H1 (cell line): ENCODE measurements at regions not wholly inside any gene's neighbourhood (a gene's known extent, or its start where the extent isn't known, plus 50 kb on each side); places are given as distances from the start of the nearest gene placed in this dataset.

ENCODE experiments used
- CTCF ChIA-PET: fragments of 300-600 bp; sonication (Branson Sonifier 250); formaldehyde crosslinking; loops from one replicate; lab custom pipeline; 2021; ENCODE audit not compliant: partially characterized antibody; lab: Charles Lee
- POLR2A ChIA-PET: fragments of 300-600 bp; sonication (Branson Sonifier 250); formaldehyde crosslinking; loops from one replicate; lab custom pipeline; 2021; ENCODE audit warnings: inconsistent platforms; ENCODE audit not compliant: partially characterized antibody; lab: Charles Lee
- DNase-seq, 2 experiments: peaks; one replicate each; pipeline versions ENCODE4 v3.0.0 to v3.0.0-alpha.2; 2010 to 2022; ENCODE audit warnings: low spot score in 2 of 2, low read depth in 1 of 2, mixed read lengths in 1 of 2
- FAIRE-seq: peaks from 2 replicates; lab custom pipeline; 2011; peaks lifted over from hg19 to GRCh38; lab: Jason Lieb, UNC
- H2AFZ ChIP-seq: 2 replicates; pipeline ENCODE4 v1.8.1; 2012; ENCODE audit warnings: low read length, inconsistent platforms
- H2AK5ac ChIP-seq: 2 replicates; pipeline ENCODE4 v1.6.1; 2013; ENCODE audit warnings: low read depth, low read length
- H2BK120ac ChIP-seq: replicated peaks from 2 replicates; pipeline ENCODE3; 2013; ENCODE audit warnings: low read depth, low read length, inconsistent platforms
- H2BK12ac ChIP-seq: 2 replicates; pipeline ENCODE4 v1.6.1; 2013; ENCODE audit warnings: low read depth, low read length
- H2BK15ac ChIP-seq: 2 replicates; pipeline ENCODE4 v1.6.1; 2013; ENCODE audit warnings: low read length
- H2BK20ac ChIP-seq: 2 replicates; pipeline ENCODE4 v1.6.1; 2013; ENCODE audit warnings: low read length
- H2BK5ac ChIP-seq: 2 replicates; pipeline ENCODE4 v1.6.1; 2013; ENCODE audit warnings: low read depth, low read length
- H3K14ac ChIP-seq: 2 replicates; pipeline ENCODE4 v1.6.1; 2013; ENCODE audit warnings: inconsistent platforms; ENCODE audit not compliant: insufficient read length
- H3K18ac ChIP-seq: 2 replicates; pipeline ENCODE4 v1.6.1; 2013; ENCODE audit warnings: low read length; ENCODE audit errors: extremely low read depth
- H3K23ac ChIP-seq: 2 replicates; pipeline ENCODE4 v1.6.1; 2013; ENCODE audit warnings: inconsistent platforms; ENCODE audit not compliant: insufficient read length
- H3K23me2 ChIP-seq: 2 replicates; pipeline ENCODE4 v1.6.1; 2013; ENCODE audit warnings: low read depth, low read length
- H3K27ac ChIP-seq: 2 replicates; pipeline ENCODE4 v1.6.1; 2011; ENCODE audit warnings: low read depth, low read length, inconsistent platforms
- H3K27me3 ChIP-seq, 4 experiments: replicated peaks in 1 of 4; 1 replicate in 1 of 4; 2 replicates in 3 of 4; pipeline versions ENCODE4 v1.6.1 to v1.8.1; 2011 to 2013; ENCODE audit warnings: low read length in 3 of 4, mild to moderate bottlenecking in 3 of 4, inconsistent platforms in 2 of 4, mixed read lengths in 2 of 4, moderate library complexity in 1 of 4; ENCODE audit not compliant: control insufficient read depth in 3 of 4, insufficient read depth in 3 of 4; ENCODE audit errors: extremely low read depth in 1 of 4
- H3K36me3 ChIP-seq, 4 experiments: 2 replicates each; pipeline versions ENCODE4 v1.6.1 to v1.8.1; 2011 to 2013; ENCODE audit warnings: mild to moderate bottlenecking in 4 of 4, low read length in 3 of 4, moderate library complexity in 2 of 4, control low read depth in 1 of 4, inconsistent platforms in 1 of 4; ENCODE audit not compliant: insufficient read depth in 4 of 4, control insufficient read depth in 2 of 4
- H3K4ac ChIP-seq: replicated peaks from 2 replicates; pipeline ENCODE3; 2013; ENCODE audit warnings: low read length, low read depth, mixed read lengths, inconsistent platforms; ENCODE audit not compliant: insufficient read length
- H3K4me1 ChIP-seq, 4 experiments: replicated peaks in 1 of 4; 1 replicate in 1 of 4; 2 replicates in 3 of 4; pipeline versions ENCODE4 v1.6.1 to v1.8.1; 2011 to 2013; ENCODE audit warnings: low read length in 3 of 4, inconsistent platforms in 2 of 4, mixed read lengths in 1 of 4; ENCODE audit not compliant: insufficient read depth in 4 of 4, control insufficient read depth in 3 of 4
- H3K4me2 ChIP-seq, 2 experiments: 2 replicates each; pipeline versions ENCODE4 v1.6.1 to v1.8.1; 2011 to 2013; ENCODE audit warnings: low read depth in 2 of 2, low read length in 2 of 2, control low read depth in 1 of 2, inconsistent platforms in 1 of 2, mild to moderate bottlenecking in 1 of 2; ENCODE audit not compliant: insufficient read depth in 1 of 2
- H3K4me3 ChIP-seq, 4 experiments: fragments of 200-600, 300-600 bp in 1 of 4; sonication (generic), shearing (Covaris generic), sonication (Bioruptor Twin) in 1 of 4; 2 replicates each; pipeline versions ENCODE4 v1.5.1 to v1.8.1; 2011 to 2016; ENCODE audit warnings: low read length in 4 of 4, low read depth in 3 of 4, control low read depth in 2 of 4, inconsistent platforms in 2 of 4, mild to moderate bottlenecking in 2 of 4, mixed read lengths in 1 of 4, moderate library complexity in 1 of 4; ENCODE audit not compliant: insufficient read depth in 2 of 4; ENCODE audit errors: extremely low read depth in 1 of 4
- H3K56ac ChIP-seq: replicated peaks from 2 replicates; pipeline ENCODE3; 2013; ENCODE audit warnings: low read depth, mild to moderate bottlenecking, mixed read lengths, low read length, inconsistent platforms; ENCODE audit not compliant: insufficient read length
- H3K79me1 ChIP-seq: 2 replicates; pipeline ENCODE4 v1.6.1; 2013; ENCODE audit warnings: low read depth, low read length, control low read depth
- H3K79me2 ChIP-seq, 2 experiments: 2 replicates each; pipeline versions ENCODE4 v1.6.1 to v1.8.1; 2012 to 2013; ENCODE audit warnings: low read length in 2 of 2, mild to moderate bottlenecking in 2 of 2, inconsistent platforms in 1 of 2; ENCODE audit not compliant: insufficient read depth in 2 of 2, control insufficient read depth in 1 of 2
- H3K9ac ChIP-seq, 4 experiments: replicated peaks in 1 of 4; 1 replicate in 1 of 4; 2 replicates in 3 of 4; pipeline versions ENCODE4 v1.6.1 to v1.8.1; 2011 to 2013; ENCODE audit warnings: low read depth in 3 of 4, low read length in 3 of 4, control low read depth in 2 of 4, mild to moderate bottlenecking in 2 of 4, moderate library complexity in 2 of 4, inconsistent platforms in 1 of 4; ENCODE audit errors: extremely low read depth in 1 of 4
- H3K9me3 ChIP-seq, 2 experiments: 2 replicates each; pipeline versions ENCODE4 v1.6.1 to v1.8.1; 2012 to 2013; ENCODE audit warnings: mild to moderate bottlenecking in 2 of 2, moderate library complexity in 2 of 2, control low read depth in 1 of 2, inconsistent platforms in 1 of 2, low read depth in 1 of 2, low read length in 1 of 2, mixed read lengths in 1 of 2; ENCODE audit not compliant: insufficient read depth in 2 of 2
- H4K20me1 ChIP-seq, 2 experiments: replicated peaks in 1 of 2; 2 replicates each; pipeline versions ENCODE3 to v1.8.1; 2011 to 2013; ENCODE audit warnings: inconsistent platforms in 2 of 2, low read length in 2 of 2, mild to moderate bottlenecking in 1 of 2; ENCODE audit not compliant: insufficient read depth in 2 of 2, control insufficient read depth in 1 of 2
- H4K5ac ChIP-seq: 2 replicates; pipeline ENCODE4 v1.6.1; 2013; ENCODE audit warnings: low read length, low read depth, mixed read lengths, inconsistent platforms; ENCODE audit not compliant: insufficient read length
- H4K8ac ChIP-seq: 2 replicates; pipeline ENCODE4 v1.8.0; 2013; ENCODE audit warnings: mild to moderate bottlenecking, moderate library complexity, low read length, inconsistent platforms; ENCODE audit not compliant: insufficient read depth; ENCODE audit errors: extremely low read depth
- H4K91ac ChIP-seq: replicated peaks from 2 replicates; pipeline ENCODE3; 2013; ENCODE audit warnings: low read length, mixed read lengths, inconsistent platforms; ENCODE audit not compliant: insufficient read length
- JUND ChIP-seq: IDR thresholded peaks from 2 replicates; pipeline ENCODE4 v1.6.1; 2011; ENCODE audit warnings: mild to moderate bottlenecking, improper control_type of control experiment, low read length
- NANOG ChIP-seq: IDR thresholded peaks from 2 replicates; pipeline ENCODE4 v1.6.1; 2011; ENCODE audit warnings: low read length, low read depth, mild to moderate bottlenecking, inconsistent platforms; ENCODE audit not compliant: insufficient read depth, poor library complexity, severe bottlenecking
- TEAD4 ChIP-seq: IDR thresholded peaks from 2 replicates; pipeline ENCODE4 v1.6.1; 2012; ENCODE audit warnings: low read depth, low read length, inconsistent platforms, mixed read lengths
- WGBS, 2 experiments: shearing (Covaris generic) in 1 of 2; methylation state at CpG; one replicate each; pipeline versions ENCODE4 v1.1.6 to v1.1.7; 2013 to 2015; ENCODE audit warnings: low lambda C conversion rate in 2 of 2, mixed read lengths in 2 of 2, inconsistent platforms in 1 of 2, low coverage in 1 of 2, missing lambda C conversion rate in 1 of 2; ENCODE audit not compliant: insufficient replicate concordance in 2 of 2, insufficient coverage in 1 of 2, insufficient read length in 1 of 2; ENCODE audit errors: extremely low coverage in 1 of 2, missing lambda C conversion rate in 1 of 2; 5-methylcytosine and 5-hydroxymethylcytosine counted together

GRCh38 chr3:10558736-10559135, 53.4 kb upstream of the ATP2B2 start:
- CTCF ChIA-PET, result interaction anchor here (0.6 to 1.3 kb wide), 4 partner anchors 9 to 84 kb away, joined by 3 to 5 read pairs (median 3); no protein-coding TSS in a partner anchor
- TF ChIP-seq TEAD4 (no peak), NANOG (no peak), JUND (no peak)
- no peaks in the 10 kb centered on the region for H3K27me3 ChIP-seq
- H3K79me2 ChIP-seq, result no peaks in the 10 kb centered on the region
- no peak for FAIRE-seq
- H3K9ac ChIP-seq, result no peak overlapping the region
- no peak overlapping the region for H4K5ac ChIP-seq
- POLR2A ChIA-PET, result no interaction called here
- no peaks in the 10 kb centered on the region for H4K20me1 ChIP-seq
- no peak overlapping the region for H2BK15ac ChIP-seq
- no peak overlapping the region for H2BK120ac ChIP-seq
- DNase-seq, result no peak
- H3K23ac ChIP-seq, result no peak overlapping the region
- H3K4me2 ChIP-seq, result no peak overlapping the region
- H3K14ac ChIP-seq, result no peak overlapping the region
- no peak overlapping the region for H3K27ac ChIP-seq
- H4K91ac ChIP-seq, result no peak overlapping the region
- H2AK5ac ChIP-seq, result no peak overlapping the region
- 68% methylated on average over 4 of the region's 4 CpGs; no CpG with 5 or more reads in 1 of the 2 experiments for WGBS, 2 experiments
- H2BK5ac ChIP-seq, result no peak overlapping the region
- no peak overlapping the region for H4K8ac ChIP-seq
- no peak overlapping the region for H2BK12ac ChIP-seq
- no peak overlapping the region for H3K18ac ChIP-seq
- no peaks in the 10 kb centered on the region for H3K79me1 ChIP-seq
- no peak overlapping the region for H3K4ac ChIP-seq
- no peaks in the 10 kb centered on the region for H3K36me3 ChIP-seq
- H2AFZ ChIP-seq, result no peak overlapping the region
- H3K23me2 ChIP-seq, result no peaks in the 10 kb centered on the region; the same call in 1 of the 2 replicates
- no peak overlapping the region for H2BK20ac ChIP-seq
- H3K4me1 ChIP-seq, result peaks cover 2 to 5% (median 3%) of the 10 kb centered on the region in 4 experiments; a peak in 5 of 7 replicates
- H3K4me3 ChIP-seq, result no peak overlapping the region
- no peak overlapping the region for H3K56ac ChIP-seq
- H3K9me3 ChIP-seq, result peaks cover 0 to 2% of the 10 kb centered on the region in 2 experiments; a peak in 1 of 4 replicates
